Adrenal gland (tissue), 9 donors: ENCODE measurements at regions not wholly inside any gene's neighbourhood (a gene's known extent, or its start where the extent isn't known, plus 50 kb on each side); places are given as distances from the start of the nearest gene placed in this dataset.

ENCODE experiments used
- DNase-seq, 7 donors: peaks; one replicate each; pipeline ENCODE4 v3.0.0-alpha.2; 2019 to 2020
- H3K27ac ChIP-seq, 5 donors: fragments of 200-600 bp; sonication (generic) in 4 of 5; 1 replicate in 3 of 5; 2 replicates in 2 of 5; pipeline versions ENCODE4 v1.5.1 to v1.8.0; 2016 to 2020; ENCODE audit warnings: mild to moderate bottlenecking in 1 of 5
- H3K27me3 ChIP-seq: fragments of 200-600 bp; 2 replicates; pipeline ENCODE4 v1.8.0; 2021
- H3K36me3 ChIP-seq, 2 donors: fragments of 200-600 bp; replicated peaks in 1 of 2; 1 replicate in 1 of 2; 2 replicates in 1 of 2; pipeline versions ENCODE4 v1.5.1 to v1.8.0; 2018 to 2022
- H3K4me1 ChIP-seq, 2 donors: fragments of 200-600 bp; replicated peaks in 1 of 2; 1 replicate in 1 of 2; 2 replicates in 1 of 2; pipeline versions ENCODE4 v1.5.1 to v1.8.0; 2018 to 2021
- H3K4me3 ChIP-seq, 4 donors: fragments of 200-600 bp; sonication (generic) in 3 of 4; one replicate each; pipeline ENCODE4 v1.5.1; 2016 to 2018
- H3K9me3 ChIP-seq, 3 donors: fragments of 200-600 bp; sonication (generic) in 1 of 3; replicated peaks in 1 of 3; 1 replicate in 2 of 3; 2 replicates in 1 of 3; pipeline versions ENCODE4 v1.5.1 to v1.8.0; 2016 to 2021
- CTCF ChIP-seq, 6 experiments: fragments of 450-650 bp in 4 of 6; fragments of 200-600 bp in 2 of 6; sonication (generic) in 1 of 6; IDR thresholded peaks; 1 replicate in 5 of 6; 2 replicates in 1 of 6; pipeline versions ENCODE4 v1.5.1 to v1.8.0; 2016 to 2021; ENCODE audit warnings: antibody characterized with exemption in 6 of 6, mild to moderate bottlenecking in 2 of 6, moderate library complexity in 1 of 6
- POLR2A ChIP-seq, 2 donors: fragments of 450-650 bp; IDR thresholded peaks; one replicate each; pipeline ENCODE4 v1.6.1; 2017; ENCODE audit warnings: antibody characterized with exemption in 2 of 2, mild to moderate bottlenecking in 2 of 2, moderate library complexity in 1 of 2
- WGBS, 4 donors: extraction: QIAGEN DNeasy Blood & Tissue Kit in 2 of 4; methylation state at CpG; one replicate each; pipeline versions ENCODE4 v1.1.5 to v1.1.7; 2013 to 2017; 5-methylcytosine and 5-hydroxymethylcytosine counted together
- intact Hi-C, 2 donors: fragments of 100-400 bp; cut with DNase I; formaldehyde crosslinking; loops; one replicate each; pipeline versions ENCODE4 v1.14.1 to v1.15.0; 2022 to 2023
- donor health status: healthy with polysubstance abuse.
- donor health status: Bipolar disorder and iron deficiency.
- donor health status: DM: yes; HTN: yes; CAD: no.
- donor health status: DM: no; HTN: no; CAD: no.
- donor health status: DM: no; HTN: no; CAD: no.

DNA sequence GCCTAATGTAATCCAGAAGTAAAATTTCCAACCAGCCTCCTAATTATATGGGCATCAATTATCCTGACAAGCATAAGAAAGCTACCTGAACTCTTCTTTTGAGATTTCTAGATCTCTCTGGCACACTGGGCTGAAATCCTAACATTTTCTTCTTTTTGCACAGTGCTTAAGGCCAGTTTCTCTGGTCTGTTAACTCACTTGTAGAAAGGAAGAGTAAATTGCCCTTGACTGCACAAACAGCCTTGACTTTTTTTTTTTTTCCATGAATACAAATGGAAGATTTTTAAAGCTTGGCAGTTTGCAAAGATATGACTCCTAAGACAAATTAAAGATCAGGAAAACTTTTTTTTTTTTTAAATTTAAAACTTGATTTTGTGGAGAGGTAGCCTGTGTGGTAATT lies 291.2 kb upstream of the MON1B start:
- Histone ChIP-seq H3K36me3 (no peaks in the 10 kb centered on the region), H3K4me3 (no peak overlapping the region), H3K27ac (no peak overlapping the region), H3K27me3 (no peaks in the 10 kb centered on the region), H3K4me1 (peaks cover 4% of the 10 kb centered on the region in 2 donors), H3K9me3 (no peaks in the 10 kb centered on the region)
- TF ChIP-seq POLR2A (IDR thresholded peaks at IDR 0.05) (no peak), CTCF (IDR thresholded peaks at IDR 0.05) (no peak)
- intact Hi-C loops = loop anchor here in 1 of 2 donors (10.0 kb wide), 1 partner anchor 65 kb away; no protein-coding TSS in a partner anchor
- no peak for DNase-seq

GRCh38 chr16:76900285-76901263 lies 290.4 kb upstream of the MON1B start:
- Histone ChIP-seq H3K4me1 (peaks cover 4% of the 10 kb centered on the region in 2 donors), H3K4me3 (no peak overlapping the region), H3K27ac (no peak overlapping the region), H3K36me3 (no peaks in the 10 kb centered on the region), H3K9me3 (no peaks in the 10 kb centered on the region), H3K27me3 (no peaks in the 10 kb centered on the region)
- DNase-seq = no peak
- TF ChIP-seq POLR2A (IDR thresholded peaks at IDR 0.05) (no peak), CTCF (IDR thresholded peaks at IDR 0.05) (no peak)
- intact Hi-C loops = no loop called here
- 54 to 63% (median 58%) methylated on average over 6 of the region's 6 CpGs for WGBS, 4 donors

GRCh38 chr16:76906552-76906951 lies 284.4 kb upstream of the MON1B start:
- H3K4me1 ChIP-seq = no peaks in the 10 kb centered on the region
- H3K36me3 ChIP-seq = no peaks in the 10 kb centered on the region
- no peak overlapping the region for H3K27ac ChIP-seq
- no peak overlapping the region for H3K4me3 ChIP-seq
- no peaks in the 10 kb centered on the region for H3K9me3 ChIP-seq
- no peak for DNase-seq
- WGBS, 4 donors = 75 to 78% (median 77%) methylated on average over 2 of the region's 2 CpGs
- no peaks in the 10 kb centered on the region for H3K27me3 ChIP-seq
- no peak for TF ChIP-seq POLR2A (IDR thresholded peaks at IDR 0.05)
- TF ChIP-seq CTCF (IDR thresholded peaks at IDR 0.05) = no peak
- intact Hi-C loops = no loop called here

DNA sequence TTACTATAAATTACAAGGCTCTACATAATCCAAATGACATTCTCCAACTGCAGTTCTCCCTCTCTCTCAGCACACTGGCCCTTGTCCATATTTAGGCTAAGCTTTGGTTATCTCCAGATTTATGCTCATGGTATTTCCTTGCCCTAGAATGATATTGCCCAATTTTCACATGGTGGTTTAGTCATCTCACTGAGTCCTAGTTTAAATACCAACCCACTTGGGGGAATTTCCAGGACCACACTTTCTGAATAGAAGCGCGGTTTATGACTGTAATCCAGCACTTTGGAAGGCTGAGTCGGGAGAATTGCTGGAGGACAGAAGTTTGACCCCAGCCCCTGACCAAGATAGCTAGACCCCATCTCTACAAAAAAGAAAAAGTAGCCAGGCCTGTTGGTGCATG lies 280.1 kb upstream of the MON1B start:
- H3K27me3 ChIP-seq = no peaks in the 10 kb centered on the region
- WGBS, 4 donors = 78 to 91% (median 87%) methylated on average over 3 of the region's 3 CpGs

More for the DNA sequence above, 280.1 kb upstream of the MON1B start:
- no peak for DNase-seq
- no peak overlapping the region for H3K4me3 ChIP-seq
- intact Hi-C loops = no loop called here
- H3K27ac ChIP-seq = no peak overlapping the region
- TF ChIP-seq POLR2A (IDR thresholded peaks at IDR 0.05) = no peak
- TF ChIP-seq CTCF (IDR thresholded peaks at IDR 0.05) = no peak
- no peaks in the 10 kb centered on the region for H3K4me1 ChIP-seq
- no peaks in the 10 kb centered on the region for H3K9me3 ChIP-seq
- H3K36me3 ChIP-seq = no peaks in the 10 kb centered on the region
